NCI-H1105 treated with DMSO at 0.1 percent for 48 hours (cell line): ENCODE measurements at regions not wholly inside any gene's neighbourhood (a gene's known extent, or its start where the extent isn't known, plus 50 kb on each side); places are given as distances from the start of the nearest gene placed in this dataset.

ENCODE experiments used
- DNase-seq: peaks from one replicate; lab custom pipeline; 2025; lab: John Stamatoyannopoulos, UW

DNA sequence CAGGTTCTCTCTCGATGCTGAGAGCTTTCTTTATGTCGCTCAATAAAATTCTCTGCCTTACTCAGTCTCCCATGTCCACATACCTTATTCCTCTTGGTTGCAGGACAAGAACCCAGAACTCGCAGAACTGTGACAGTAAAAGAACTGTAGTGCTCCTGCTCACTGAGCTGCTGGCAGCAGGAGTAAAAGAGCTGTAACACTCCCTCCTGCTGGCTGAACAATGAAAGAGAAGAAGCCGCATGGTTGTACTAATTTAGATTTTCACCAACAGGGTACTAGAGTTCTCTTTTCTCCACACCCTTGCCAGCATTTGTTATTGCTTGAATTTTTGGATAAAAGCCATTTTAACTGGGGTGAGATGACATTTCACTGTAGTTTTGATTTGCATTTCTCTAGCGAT, 433.2 kb downstream of the GUCY1A2 start:
- peak; percentile 1 for DNase-seq

DNA sequence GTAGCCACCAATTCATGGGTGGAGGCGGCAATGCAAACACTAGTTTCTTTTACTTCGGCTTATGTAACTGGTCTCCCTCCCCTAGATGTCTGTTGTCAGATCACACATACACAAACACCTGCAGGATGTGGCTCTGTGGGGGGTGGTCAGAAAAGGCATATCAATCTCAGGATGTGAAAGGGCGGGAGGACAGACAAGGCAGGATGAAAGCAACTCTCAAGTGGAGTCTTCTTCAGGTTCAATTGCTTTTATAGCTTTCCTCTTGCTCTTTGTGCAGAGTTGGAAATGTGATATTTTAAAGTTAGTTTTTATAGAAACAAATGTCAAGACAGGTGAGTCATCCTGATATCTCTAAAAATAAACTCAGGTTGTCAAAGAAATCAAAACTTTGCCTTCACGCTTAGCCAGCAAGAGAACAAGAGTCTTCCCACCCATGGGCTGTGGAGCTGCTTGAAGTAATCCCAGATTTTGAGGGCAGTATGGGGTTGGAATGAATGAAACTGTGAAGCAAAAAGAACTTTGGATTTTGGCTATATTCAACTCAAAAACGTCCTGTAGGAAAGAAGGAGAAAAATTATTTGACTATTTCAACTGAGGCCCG, 423.4 kb downstream of the GUCY1A2 start:
- DNase-seq, result no peak

DNA sequence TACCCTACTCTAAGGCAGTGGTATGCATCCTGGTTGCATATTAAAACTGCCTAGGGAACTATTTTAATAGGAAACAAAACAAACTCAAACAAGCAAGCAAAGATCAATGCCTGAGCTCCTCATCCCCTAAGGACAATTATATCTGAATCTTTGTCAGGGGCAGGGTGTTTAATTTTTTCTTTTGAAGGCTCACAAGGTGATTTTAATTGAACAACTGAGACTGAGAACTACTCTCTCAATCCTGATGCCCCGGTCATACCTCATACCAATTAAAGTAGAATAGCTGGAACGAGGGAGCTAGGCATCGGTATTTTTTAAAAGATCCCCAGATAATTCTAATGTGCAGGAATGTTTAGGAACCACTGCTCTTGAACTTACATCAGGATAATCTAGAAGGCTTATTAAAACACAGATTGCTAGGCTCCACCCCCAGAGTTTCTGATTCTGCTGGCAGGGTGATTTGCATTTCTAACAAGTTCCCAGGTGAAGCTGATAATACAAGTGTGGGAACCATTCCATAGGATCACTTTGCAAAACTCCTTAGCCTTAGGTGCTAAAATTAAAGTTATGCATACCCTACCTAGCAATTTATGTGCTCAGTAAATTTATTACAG, 416.5 kb downstream of the GUCY1A2 start:
- DNase-seq, result no peak

DNA sequence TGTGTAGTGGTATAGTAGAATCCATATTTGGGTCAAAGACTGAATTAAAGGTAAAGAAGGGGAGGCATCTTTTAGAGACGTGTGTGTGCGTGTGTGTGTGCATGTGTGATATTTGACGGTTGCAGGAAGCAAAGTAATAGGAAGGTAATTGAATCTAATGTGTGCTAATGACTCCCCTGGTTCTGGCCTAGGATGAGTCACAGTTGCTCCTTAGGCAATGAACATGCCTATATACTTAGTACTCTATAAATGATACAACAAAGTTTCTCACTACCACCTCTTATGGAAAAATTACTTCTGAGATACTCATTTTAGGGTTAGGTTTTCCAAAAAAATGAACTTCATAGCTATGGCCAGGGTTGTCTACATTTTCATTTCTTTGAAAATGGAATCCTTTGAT, 409.6 kb downstream of the GUCY1A2 start:
- DNase-seq, result no peak

DNA sequence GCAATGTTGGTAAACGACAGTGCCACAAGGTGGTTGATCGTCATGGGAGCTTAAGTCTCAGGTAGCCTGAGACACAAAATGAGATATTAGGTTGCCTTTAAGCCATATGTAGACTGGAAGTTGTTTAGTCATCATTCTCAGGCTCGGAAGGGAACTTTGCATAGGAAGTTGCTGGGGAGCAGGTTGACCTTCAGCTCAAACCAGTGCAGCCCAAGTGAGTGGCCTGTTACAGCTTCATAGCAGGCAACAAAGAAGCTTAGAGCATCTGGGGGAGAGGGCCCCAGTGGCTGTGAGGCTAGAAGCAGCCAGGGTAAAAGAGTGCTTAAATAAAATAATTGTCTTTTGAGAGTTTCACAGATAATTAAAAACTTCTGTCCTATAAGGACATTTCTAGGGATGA, 404.0 kb downstream of the GUCY1A2 start:
- DNase-seq, result no peak

DNA sequence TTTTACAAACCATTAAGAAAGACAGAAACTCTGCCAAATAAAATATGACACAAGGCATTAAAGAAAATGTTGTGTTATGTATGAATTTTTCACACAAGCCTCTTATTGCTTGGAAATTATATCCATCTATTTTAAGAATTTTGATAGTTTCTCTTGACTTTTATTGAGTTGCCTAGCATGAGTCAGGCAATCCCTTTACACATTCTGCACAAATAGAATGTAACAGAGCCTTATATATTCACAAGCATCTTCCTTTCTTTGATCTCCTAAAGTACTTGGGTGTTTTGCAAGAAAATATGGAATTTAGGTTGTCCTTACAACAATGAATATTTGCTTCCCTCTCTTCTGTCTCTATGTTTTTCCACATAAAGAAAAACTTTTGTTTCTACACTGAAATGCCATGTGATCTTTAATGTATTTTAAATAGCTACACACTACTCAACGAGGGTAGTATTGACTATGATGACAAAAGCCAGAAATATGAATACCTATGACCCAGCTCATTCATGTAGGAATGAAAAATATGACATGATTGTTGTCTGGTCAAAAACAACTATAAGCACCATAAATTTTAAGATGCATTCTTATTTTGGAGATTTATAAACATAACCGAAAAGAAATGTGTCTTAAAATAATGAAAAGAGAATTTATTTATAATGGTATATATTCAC, 398.8 kb downstream of the GUCY1A2 start:
- DNase-seq, result no peak

DNA sequence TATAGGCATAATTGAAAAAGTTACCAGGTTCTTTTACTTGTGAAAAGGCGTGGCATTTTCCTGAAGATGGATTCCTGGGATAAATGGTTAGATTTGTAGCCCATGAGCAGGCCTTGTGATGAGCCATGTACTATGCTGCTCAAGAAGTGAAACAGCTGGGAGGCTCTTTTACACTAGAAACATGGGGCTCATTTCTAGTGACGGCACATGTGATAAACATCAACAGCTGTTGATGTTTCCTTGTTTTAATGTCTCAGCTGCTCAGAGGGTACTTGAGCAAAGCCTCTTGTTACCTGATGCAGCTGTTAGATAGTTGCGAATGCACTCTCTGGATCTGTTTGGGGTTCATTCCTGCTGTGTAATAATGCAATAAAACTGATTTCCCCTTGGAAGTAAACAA, 396.8 kb downstream of the GUCY1A2 start:
- DNase-seq, result no peak
